ENCODE measurements at regions not wholly inside any gene's neighbourhood (a gene's known extent, or its start where the extent isn't known, plus 50 kb on each side); places are given as distances from the start of the nearest gene placed in this dataset.

DNA sequence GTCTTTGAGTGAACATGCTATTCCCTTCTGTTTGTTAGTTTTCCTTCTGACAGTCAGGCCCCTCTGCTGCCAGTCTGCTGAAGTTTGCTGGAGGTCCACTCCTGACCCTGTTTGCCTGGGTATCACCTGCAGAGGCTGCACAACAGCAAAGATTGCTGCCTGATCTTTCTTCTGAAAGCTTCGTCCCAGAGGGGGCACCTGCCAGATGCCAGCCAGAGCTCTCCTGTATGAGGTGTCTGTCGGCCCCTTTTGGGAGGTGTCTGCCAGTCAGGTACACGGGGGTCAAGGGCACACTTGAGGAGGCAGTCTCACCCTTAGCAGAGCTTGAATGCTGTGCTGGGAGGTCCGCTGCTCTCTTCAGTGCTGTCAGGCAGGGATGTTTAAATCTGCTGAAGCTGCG, 456.9 kb upstream of the HTR2C start:
- no peak for TF ChIP-seq ARNTL (CRISPR knock-in tag; IDR thresholded peaks at IDR 0.05; ENCODE audit: borderline replicate concordance, low read depth)
- no peak for TF ChIP-seq SNAI2 (CRISPR knock-in tag; IDR thresholded peaks at IDR 0.05)

All from SK-N-SH treated with all-trans-retinoic acid at 6 μM for 48 hours (cell line).